HG02642 (cell line): ENCODE measurements at regions not wholly inside any gene's neighbourhood (a gene's known extent, or its start where the extent isn't known, plus 50 kb on each side); places are given as distances from the start of the nearest gene placed in this dataset.

Experiments used
- ATAC-seq: cut with Tn5 transposase; IDR thresholded peaks from one replicate; pipeline ENCODE4 v1.9.1; 2021; ENCODE audit warnings: mild to moderate bottlenecking; ENCODE audit not compliant: unreplicated experiment, poor library complexity

DNA sequence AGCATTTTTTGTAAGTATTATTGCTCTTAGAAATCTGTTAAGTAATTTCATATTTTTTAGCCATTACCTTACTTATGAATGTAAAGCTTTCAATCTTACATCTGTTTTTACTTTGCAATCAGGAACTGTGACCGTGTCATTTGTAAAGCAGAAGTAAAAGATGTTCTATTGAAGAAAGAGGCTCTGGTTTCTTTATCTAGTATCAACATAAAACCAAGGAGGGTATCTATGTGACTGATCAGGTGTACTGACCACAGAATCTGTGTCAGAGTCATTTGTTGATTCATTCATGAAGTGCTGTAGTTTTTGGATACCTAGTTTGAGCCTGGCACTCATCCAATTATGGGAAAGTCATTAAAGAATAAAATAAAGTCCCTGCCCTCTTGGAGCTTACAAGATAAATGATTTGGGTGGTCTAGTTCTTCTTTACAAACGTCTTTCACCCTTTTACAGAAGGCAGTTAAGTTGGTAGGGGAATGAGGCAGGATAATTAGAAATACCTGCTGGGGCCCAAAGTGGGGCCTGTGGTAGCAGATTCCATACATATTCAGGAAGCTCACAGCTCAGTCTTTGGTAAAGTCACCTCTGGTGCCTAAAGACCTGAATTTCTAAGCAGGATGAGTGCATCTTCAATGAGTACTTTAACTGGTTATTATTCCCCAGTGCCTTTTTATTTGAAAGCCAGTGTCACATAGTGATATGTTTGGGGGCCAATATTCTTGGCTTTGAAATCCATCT, 260.6 kb upstream of the NT5C1B start:
- peak; percentile 77 for ATAC-seq

DNA sequence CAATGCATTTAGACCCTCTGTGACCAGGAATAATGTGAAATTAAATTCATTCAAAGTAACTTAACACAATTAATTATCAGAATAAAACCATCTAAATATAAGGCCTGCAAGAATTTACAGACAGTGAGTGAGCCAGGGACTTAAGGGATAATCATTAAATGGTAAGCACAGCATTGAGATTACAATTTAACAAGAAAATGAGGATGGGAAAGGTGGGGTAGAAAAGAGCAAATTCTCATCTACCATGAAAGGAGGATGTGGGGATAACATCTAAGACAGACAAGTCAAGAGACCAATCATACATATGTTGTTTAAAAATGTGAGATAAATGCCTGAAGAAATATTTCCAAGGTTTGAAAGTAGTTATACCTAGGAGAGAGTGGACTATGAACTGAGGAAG, 259.3 kb upstream of the NT5C1B start:
- ATAC-seq: no peak

DNA sequence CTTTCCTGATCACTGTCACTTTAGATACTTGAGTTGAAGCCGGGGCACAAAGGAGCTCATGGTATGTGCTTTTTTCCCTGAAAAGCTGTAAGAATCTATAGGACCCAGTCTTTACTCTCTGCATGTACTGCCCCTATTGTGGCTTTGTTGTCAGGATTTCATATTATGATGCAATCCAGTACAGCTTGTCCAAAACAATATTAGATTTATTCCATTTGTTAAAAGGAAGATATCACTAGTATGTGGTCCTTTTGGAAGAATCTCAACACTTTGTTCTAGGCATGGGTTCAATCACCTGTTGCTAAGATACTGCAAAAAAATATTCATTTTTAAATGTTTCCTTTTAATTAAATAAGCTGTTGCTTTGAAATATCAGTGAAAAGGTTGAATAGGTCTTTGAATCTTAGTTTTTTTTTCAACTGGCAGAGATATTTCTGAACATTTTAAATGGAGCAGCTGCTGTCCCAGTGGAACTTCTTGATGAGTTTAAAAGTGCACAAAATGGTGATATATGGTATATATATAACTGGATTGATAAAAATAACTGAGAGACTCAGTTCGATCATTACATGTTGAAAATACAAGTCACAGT, 256.6 kb upstream of the NT5C1B start:
- no peak for ATAC-seq

DNA sequence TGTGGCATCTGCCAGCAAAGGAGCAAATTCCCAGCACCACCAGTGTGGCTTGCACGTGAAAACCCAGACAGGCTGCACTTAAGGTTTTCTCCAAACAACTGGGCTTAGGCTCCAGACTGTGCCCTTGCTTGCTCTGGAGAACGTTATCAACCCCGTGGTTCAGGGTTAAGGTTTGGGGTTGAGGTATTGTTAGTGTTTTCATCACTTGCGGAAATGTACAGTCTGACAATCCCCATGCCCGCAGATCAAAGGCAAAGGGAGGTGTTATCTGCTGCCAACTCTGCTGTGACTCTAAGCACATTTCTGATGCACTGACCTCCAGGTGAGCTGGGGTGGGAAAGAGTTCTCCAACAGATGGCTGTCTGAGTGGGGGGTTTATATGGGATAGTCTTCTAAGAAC, 253.5 kb upstream of the NT5C1B start:
- no peak for ATAC-seq

DNA sequence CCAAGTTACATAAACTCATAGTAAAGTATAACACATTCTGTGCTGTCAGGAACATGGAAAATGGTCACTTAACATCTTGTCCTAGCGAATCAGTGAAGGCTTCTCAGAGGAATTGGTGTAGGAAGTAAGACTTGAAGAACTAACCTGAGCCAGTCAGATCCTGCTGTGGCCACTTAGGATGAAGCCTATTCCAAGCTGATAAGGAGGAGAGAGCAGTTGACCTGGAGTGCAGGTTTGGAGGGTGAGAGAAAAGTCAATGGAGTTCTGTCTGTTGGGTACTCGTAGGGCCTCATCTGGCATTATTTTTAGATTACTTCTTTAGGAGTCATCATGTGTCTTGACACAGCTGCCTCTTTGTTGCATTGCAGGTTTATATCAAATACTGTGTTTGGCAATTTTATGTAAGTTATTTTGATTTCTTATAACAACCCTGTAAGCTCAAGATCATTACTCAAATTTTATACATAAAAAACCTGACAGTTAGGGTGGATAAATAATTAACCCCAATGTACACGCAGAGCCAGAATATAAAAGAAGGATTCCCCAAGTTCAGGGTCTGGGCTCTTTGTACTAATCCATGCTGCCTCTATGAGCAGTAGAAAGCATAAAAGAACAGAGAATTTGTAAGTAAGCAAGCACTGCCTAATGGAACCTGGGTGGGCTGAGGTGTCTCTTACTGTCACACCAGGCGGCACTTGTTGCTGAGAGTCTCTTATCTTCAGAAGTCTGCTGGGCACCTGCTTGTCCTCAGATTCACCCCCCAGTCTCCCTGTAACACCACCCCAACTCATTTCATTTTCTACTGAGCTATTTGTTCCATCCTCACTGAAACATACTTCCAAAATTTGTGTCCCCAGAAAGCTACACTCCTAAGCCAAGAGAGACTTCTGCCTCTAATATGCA, 252.1 kb upstream of the NT5C1B start:
- ATAC-seq: no peak

DNA sequence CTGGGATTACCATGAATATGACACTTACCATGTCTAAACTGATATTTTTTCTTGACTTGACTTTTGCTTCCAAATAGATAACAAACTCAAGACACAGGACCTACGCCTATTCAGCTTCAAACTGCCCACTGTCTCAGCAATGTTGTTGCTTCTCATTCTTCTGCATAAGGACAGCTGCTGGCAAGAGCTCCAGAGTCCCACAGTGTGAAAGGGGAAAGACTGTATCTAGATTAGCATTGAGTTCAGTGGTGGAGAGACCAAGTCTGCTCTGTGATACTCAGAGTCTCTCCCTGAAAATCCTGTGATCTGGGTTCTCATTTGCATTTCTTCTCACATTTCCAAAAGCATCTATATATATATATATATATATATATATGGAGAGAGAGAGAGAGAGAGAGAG, 247.9 kb upstream of the NT5C1B start:
- ATAC-seq: no peak

DNA sequence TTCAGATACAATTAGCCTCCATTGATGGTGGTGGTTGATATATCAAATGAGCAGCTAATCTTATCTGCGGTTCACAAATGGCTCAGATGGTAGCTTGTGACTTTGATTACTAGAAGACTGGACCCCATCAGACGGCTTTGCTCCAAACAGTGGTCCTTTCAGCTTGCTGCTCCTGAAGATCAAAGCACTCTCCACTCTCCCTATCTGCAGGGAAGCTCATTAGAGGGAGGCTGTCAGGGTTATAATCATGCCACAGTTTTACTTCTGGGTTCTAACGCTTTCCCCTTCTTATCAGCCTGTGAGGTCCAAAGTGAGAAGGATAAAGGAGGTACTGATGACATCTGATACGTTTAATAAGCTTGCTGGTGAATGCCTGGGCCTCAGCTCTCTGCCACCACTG, 247.1 kb upstream of the NT5C1B start:
- no peak for ATAC-seq

DNA sequence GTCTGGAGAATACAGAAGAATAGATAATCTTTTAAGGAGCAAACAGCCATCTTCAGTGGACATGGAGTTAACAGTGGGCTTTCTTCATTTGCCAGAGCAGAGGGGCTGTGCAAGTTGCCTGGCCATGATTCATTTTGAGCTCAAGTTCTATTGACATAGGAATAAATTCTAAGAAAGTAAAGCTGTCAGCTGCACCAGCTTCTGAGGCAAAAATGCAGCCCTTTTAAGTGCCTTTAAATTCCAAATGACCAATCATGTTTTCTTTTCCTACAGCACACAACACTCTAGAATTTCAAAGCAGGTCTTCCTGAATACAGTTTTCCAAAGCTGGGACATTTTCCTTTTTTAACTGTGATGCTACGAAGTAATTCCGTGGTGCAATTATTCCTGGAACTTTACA, 246.4 kb upstream of the NT5C1B start:
- ATAC-seq: no peak

DNA sequence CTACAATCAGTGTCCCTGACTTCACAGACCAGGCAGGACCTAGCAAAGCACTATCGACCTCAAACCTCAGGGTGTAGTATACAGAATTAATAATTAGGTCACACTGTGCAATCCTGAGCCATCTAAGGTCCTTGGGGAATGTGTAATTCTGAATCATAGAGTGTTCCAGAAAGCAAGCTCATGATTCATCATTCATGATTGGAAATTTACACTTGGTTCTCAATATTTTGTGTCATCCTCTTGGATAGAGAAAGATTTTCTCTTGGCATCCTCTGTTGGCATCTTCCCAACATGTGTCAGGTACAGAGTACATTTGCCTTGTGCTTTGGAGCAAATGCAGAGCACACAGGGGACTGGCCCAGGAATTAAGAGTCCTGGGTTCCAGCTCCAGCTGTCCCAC, 245.0 kb upstream of the NT5C1B start:
- ATAC-seq: no peak

DNA sequence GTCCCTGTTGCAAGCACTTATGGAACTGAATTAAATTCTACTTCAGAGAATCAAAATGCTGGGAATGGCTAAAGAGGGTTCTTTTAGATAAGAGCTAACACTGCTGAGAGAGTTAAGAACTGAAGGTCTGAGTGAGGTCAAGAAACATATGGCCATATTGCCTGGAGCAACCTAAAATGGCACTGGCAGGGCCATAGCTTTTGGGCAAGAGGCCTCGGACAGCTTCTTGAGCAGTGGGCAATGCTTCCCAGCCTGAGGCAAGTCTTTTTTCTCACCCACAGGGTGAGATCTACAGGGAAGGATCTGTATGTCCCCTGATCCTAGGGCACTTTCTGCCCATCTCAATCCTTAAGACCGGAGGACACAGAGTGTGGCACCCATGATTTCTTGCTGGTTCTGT, 244.6 kb upstream of the NT5C1B start:
- no peak for ATAC-seq

DNA sequence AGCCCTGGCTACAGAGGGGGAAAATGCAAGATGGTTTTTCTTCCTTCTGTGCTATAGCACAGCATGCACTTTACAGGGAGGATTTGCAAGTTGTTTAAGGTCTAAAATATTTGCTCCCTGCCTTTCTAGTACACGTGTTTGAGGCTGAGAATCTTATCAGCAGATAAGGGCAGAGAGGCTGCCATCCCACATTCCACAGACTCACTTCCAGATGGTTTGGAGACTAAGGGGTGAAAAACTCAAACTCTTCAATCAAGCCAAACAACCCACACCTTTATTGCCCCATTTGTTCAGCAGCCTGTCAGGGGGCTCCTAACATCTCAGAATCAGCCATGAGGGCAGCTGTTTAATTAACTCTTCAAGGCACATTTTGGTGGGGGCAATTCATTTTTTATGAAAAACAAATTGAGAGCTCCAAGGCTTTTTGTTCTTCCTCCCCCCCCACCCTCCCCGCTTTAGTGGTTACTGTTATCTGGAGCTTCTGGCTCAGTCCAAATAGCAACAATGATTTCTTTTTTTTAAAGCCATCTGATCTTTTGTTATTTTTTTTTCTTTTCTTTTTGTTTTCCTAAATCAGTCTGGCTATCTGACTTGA, 242.6 kb upstream of the NT5C1B start:
- no peak for ATAC-seq

DNA sequence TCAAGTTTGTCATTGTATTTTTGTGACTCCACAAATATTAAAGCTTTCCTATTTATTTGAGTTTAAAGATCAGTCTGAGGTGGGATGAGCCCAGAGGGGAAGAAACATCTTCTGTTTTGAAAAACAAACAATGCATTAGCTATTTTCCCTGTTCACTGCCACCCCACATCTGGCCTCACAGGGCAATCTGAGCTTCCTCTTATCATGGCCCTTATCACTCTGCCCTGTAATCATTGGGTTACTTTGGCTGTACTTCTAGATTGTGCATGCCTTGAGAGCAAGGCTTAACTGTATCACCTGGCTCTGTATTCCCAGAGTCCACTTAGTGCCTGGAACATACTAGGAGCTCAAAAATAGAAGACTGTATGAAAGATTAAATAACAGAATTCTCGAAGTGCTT, 241.6 kb upstream of the NT5C1B start:
- ATAC-seq: no peak

DNA sequence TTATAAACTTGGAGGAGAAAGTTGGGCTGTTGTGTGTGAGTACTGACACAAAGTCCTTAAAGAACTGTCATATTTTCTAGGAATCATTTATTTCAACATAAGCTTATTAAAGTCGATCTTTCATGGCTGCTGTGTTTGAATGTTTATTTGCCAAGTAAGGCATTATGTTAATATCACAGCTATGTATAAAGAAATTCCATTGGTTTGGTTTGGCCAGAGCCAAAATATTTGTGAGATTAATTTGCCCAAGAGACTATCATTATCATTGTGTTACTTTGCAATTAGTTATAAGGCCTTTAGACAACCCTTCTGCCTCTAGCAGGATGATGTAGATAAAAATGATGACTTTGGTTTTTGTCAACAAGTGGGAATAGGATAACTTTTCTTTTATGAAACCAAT, 240.6 kb upstream of the NT5C1B start:
- no peak for ATAC-seq

DNA sequence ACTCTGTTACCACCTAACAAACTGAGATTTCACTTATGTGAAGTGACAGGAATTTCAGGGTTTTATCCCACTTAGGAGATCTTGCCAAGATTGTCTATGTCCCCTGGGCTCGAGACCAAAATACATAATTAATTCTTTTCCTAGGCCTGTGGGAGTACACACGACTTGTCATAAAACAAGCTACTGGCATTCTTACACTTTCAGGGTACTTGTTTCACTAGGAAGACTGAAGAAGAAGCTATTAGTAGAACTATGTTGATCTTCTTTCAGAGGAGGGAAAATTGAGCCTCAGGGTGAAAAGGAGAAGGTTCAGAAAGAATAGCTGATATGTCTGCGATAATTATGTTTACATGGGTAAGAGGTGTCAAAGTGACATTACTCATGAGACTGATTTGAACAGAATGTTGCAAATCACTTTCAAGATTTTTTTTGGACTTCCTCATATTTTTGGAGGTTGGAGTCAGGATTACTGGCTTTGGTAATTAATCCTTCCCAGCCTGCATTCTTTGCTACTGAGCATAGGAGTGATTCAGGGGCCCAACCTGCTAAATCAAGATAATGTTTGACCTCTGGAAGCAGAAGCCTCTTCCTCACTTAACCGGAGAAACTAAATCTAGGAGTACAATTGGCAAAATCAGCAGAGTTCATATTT, 240.0 kb upstream of the NT5C1B start:
- no peak for ATAC-seq

DNA sequence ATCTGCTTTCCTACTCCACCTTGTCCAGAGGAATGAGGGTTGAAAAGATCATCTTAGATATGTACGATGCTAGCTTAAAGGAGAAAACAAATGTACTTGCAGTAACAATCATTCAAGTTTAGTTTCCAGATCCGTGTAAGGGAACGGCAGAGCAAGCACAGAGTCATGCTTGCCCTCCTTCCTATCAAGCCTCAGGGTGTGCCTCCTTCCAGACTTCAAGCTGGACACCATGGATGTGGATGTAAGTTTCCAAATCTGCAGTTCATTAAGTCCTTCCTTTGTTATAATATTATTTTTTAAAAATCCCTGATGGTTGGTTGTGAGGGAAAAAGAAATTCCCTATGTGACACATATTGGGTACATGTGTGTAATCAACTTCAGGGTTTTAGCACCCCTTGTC, 238.9 kb upstream of the NT5C1B start:
- ATAC-seq: no peak

DNA sequence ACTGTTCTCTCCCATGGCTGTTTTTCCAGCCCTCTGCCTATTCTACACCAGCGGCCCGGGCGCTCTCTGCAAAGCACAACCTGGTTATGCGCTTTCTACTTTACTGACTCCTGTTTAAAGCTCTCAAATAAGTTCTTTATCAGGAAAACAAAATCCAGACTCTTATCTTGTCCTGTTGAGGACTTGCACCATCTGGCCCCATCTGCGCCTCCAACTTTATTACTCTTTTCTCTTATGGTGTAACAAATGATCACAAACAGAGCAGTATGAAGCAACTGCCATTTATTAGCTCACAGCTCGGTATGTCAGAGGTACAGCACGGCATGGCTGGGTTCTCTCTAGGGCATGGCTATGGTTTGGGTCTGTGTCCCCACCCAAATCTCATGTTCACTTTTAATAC, 236.5 kb upstream of the NT5C1B start:
- ATAC-seq: no peak

DNA sequence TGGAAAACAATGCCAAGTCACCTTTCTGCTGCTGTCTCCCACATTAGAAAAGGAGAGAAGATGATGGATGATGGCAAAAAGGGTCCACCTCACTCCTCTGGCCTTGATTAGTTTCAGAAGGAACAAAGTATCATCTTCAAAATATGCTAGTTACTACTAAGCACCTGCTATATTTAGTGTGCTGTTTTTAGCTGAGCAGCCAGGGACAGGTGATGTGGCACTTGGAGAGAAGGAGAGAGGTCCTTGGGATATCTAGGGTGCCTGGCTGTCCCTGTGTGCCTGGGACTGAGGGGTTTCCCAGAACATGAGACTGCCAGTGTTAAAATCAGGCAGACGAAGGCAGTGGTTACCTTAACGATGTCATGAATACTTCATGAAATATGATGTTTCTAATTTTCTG, 235.5 kb upstream of the NT5C1B start:
- no peak for ATAC-seq

DNA sequence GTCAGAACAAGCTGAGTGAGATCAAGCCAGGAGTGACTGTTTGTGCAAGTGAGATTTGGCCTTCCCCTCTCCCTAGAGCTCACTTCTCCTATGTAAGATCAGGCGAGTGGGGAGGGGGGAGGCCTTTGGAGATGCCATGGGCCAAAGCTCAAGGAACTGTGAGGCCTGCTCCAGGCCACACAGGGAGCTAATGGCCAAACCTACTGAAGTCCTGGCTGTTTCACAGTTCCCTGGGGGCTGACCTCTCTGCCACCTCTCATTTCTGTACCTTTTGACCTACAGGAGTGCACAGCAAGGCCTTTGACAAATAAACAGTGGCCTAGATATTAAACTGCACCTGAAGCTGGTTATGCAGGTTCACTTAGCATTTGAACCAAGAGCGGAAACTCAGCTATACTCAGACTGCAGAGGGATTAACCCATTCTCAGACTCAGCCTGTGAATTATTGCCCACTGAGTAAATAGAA, 235.0 kb upstream of the NT5C1B start:
- ATAC-seq: no peak

DNA sequence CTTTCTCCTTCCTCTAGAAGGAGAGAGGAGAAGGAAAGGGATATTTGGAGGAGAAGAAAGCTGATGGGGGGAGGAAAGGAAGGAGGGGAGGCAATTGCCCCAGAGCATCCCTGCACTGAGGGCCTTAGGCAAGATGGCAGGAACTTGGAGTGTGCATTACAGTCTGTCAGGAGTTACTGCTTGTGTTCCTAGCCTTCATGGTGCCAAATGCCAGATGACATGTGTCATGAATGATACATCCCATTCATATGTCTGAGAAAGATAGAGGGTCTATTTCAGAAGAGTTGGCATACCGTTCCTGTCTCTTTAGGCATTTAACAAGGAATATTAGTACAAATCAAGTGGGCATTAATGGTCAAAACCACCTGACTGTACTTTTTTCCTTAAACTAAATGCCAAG, 232.1 kb upstream of the NT5C1B start:
- ATAC-seq: no peak

DNA sequence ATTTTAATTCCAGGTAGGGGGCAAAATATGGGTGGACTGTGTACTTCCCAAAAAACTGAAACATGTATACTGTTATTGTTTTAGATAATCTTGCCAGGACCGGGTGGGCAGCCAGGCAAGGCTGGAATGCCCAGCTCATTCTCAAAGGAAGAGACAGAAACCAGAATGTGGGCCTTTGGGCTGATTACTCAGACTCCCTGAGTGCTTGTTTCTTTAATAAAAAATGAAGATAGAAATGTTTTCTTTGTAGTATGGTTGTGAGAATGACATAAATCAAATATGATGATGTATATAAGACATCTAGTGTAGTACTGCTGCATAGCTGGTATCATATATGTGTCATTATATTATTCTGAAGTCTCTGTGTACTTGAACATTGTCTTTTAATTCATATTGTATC, 231.6 kb upstream of the NT5C1B start:
- no peak for ATAC-seq
